GM12891 (cell line): ENCODE measurements at regions not wholly inside any gene's neighbourhood (a gene's known extent, or its start where the extent isn't known, plus 50 kb on each side); places are given as distances from the start of the nearest gene placed in this dataset.
"Not testable (repeated sequence)": the region's sequence is repeated elsewhere in the genome, so short reads cannot be mapped to it uniquely, and the experiment has no call there.

Experiments used
- POLR2AphosphoS5 ChIP-seq: IDR thresholded peaks from 2 replicates; pipeline ENCODE4 v1.6.1; 2011; ENCODE audit warnings: low read depth, low read length, control low read depth
- SPI1 ChIP-seq: IDR thresholded peaks from 2 replicates; pipeline ENCODE4 v1.6.1; 2011; ENCODE audit warnings: low read depth, low read length, control low read depth

DNA sequence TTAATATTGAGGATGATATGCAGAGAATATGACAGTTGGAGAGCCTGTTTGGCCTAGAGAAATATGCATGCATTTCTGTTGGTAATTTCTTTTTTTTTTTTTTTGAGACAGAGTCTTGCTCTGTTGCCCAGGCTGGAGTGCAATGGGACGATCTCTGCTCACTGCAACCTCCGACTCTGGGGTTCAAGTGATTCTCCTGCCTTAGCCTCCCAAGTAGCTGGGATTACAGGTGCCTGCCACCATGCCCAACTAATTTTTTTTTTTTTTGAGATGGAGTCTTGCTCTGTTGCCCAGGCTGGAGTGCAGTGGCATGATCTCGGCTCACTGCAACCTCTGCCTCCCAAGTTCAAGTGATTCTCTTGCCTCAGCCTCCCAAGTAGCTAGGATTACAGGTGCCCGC lies 108.3 kb downstream of the SLC25A47 start:
- not testable (repeated sequence) for TF ChIP-seq POLR2AphosphoS5, SPI1
